IgD-negative memory B cell (primary cell): ENCODE measurements at regions not wholly inside any gene's neighbourhood (a gene's known extent, or its start where the extent isn't known, plus 50 kb on each side); places are given as distances from the start of the nearest gene placed in this dataset.
"Not testable (repeated sequence)": the region's sequence is repeated elsewhere in the genome, so short reads cannot be mapped to it uniquely, and the experiment has no call there.

ENCODE experiments used
- H3K27ac Mint-ChIP-seq, 3 donors: one replicate each; pipeline ENCODE4 v1.8.0; 2020 to 2022; ENCODE audit warnings: mild to moderate bottlenecking in 3 of 3, mixed read lengths in 3 of 3, moderate library complexity in 1 of 3
- H3K27me3 Mint-ChIP-seq: one replicate; pipeline ENCODE4 v1.8.0; 2021; ENCODE audit warnings: mixed read lengths
- H3K36me3 Mint-ChIP-seq: one replicate; pipeline ENCODE4 v1.8.0; 2020; ENCODE audit warnings: mild to moderate bottlenecking, mixed read lengths
- H3K4me1 Mint-ChIP-seq, 3 donors: one replicate each; pipeline ENCODE4 v1.8.0; 2020 to 2022; ENCODE audit warnings: mixed read lengths in 3 of 3, mild to moderate bottlenecking in 1 of 3
- H3K4me3 Mint-ChIP-seq, 4 donors: one replicate each; pipeline ENCODE4 v1.8.0; 2020 to 2022; ENCODE audit warnings: mild to moderate bottlenecking in 4 of 4, mixed read lengths in 4 of 4, moderate library complexity in 3 of 4
- H3K9me3 Mint-ChIP-seq, 3 donors: one replicate each; pipeline ENCODE4 v1.8.0; 2020 to 2021; ENCODE audit warnings: mixed read lengths in 3 of 3, mild to moderate bottlenecking in 1 of 3

DNA sequence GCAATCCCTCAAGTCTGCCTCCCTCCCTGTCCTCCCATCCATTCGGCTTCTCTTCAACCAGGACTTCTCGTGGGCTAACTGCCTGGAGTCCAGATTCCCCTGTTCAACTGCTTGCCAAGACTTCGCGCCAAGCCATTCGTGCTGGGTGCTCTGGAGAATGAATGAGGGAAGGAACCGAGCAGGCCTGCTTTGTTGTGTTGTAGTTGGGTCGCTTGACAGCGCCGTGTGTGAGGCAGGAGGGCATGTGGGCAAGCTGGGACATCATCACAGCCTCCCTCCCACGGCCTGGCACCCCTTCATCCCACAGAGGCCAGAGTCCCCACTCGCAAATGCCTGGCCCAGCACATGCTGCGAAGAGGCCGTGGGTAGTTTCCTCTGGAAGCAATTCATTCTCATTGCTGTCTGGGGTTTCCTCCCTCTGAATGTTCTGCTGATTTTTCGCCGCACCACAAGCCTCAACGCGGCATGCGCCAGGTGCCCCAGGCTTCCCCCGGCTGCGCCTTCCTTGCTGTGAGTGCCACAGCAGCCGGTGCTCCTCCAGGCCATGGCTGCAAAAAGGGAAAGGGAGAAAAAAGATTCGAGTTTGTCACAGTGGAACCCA lies 336.0 kb downstream of the QKI start:
- Mint-ChIP-seq H3K4me3 (peak overlapping the region in 3 of 4 donors; percentile 42 to 86 (median 77)), H3K27me3 (peaks cover 43% of the 10 kb centered on the region), H3K36me3 (no peaks in the 10 kb centered on the region), H3K27ac (peak overlapping the region in 1 of 3 donors; percentile 63), H3K9me3 (peaks cover 3 to 7% (median 5%) of the 10 kb centered on the region in 3 donors), H3K4me1 (peaks cover 8 to 23% (median 16%) of the 10 kb centered on the region in 3 donors)

DNA sequence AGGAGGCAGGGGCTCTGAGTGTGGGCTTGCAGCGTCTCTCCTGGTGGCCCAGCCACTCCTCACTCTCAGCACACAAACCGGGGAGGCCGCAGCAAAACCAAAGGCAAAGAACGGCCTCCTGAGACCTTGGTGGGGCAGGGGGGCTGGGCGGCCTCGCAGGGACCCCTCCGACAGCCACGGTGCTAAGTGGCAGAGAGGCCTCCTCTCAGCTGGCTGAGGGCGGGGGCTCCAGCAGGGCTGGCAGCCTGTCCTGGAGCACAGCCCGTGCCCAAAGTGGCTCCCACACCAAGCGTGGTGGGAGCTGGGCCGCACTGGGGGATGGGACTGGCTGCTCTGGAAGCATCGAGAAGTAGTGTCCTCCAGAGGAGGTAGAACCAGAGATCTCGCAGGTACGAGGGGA lies 334.4 kb downstream of the QKI start:
- Mint-ChIP-seq H3K27me3 (peaks cover 41% of the 10 kb centered on the region), H3K4me3 (no peak overlapping the region), H3K4me1 (peaks cover 0 to 16% (median 10%) of the 10 kb centered on the region in 3 donors), H3K27ac (no peak overlapping the region), H3K36me3 (no peaks in the 10 kb centered on the region), H3K9me3 (peaks cover 3 to 7% (median 5%) of the 10 kb centered on the region in 3 donors)

DNA sequence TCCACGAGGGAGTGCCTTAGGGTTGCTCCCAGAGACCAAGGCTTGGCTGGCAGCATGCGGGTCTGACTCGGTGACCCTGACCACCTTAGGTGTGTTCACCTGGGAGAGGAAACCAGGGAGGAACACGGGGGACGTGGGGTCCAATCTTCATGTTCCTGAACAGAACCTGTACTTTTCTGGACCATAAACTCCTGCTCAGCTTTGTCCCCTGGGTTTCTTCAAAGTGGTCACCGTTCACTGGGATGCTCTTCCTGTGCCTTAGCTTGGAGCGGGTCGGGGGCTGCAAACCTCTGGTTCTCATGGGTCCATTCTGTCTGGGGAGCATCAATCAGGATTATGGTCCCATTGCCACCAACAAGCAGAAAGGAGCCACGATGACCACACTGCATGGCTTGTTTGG lies 333.5 kb downstream of the QKI start:
- Mint-ChIP-seq H3K27me3 (peaks cover 41% of the 10 kb centered on the region), H3K4me1 (peaks cover 0 to 16% (median 10%) of the 10 kb centered on the region in 3 donors), H3K9me3 (peaks cover 3 to 7% (median 5%) of the 10 kb centered on the region in 3 donors), H3K36me3 (no peaks in the 10 kb centered on the region), H3K27ac (no peak overlapping the region), H3K4me3 (no peak overlapping the region)

DNA sequence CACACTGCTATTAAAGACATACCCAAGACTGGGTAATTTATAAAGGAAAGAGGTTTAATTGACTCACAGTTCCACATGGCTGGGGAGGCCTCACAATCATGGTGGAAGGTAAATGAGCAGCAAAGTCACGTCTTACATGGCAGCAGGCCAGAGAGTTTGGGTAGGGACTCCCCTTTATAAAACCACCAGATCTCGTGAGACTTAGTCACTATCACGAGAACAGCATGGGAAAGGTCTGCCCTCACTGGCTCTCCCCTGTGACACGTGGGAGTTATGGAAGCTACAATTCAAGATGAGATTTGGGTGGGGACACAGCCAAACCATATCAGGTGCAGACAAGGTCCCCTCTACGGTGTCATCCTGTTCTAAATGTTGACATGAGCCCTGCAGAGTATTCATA lies 332.5 kb downstream of the QKI start:
- H3K9me3 Mint-ChIP-seq, H3K27ac Mint-ChIP-seq, H3K36me3 Mint-ChIP-seq, H3K4me3 Mint-ChIP-seq: not testable (repeated sequence)
- Mint-ChIP-seq H3K27me3 (peaks cover 34% of the 10 kb centered on the region), H3K4me1 (peaks cover 0 to 13% (median 5%) of the 10 kb centered on the region in 3 donors)

DNA sequence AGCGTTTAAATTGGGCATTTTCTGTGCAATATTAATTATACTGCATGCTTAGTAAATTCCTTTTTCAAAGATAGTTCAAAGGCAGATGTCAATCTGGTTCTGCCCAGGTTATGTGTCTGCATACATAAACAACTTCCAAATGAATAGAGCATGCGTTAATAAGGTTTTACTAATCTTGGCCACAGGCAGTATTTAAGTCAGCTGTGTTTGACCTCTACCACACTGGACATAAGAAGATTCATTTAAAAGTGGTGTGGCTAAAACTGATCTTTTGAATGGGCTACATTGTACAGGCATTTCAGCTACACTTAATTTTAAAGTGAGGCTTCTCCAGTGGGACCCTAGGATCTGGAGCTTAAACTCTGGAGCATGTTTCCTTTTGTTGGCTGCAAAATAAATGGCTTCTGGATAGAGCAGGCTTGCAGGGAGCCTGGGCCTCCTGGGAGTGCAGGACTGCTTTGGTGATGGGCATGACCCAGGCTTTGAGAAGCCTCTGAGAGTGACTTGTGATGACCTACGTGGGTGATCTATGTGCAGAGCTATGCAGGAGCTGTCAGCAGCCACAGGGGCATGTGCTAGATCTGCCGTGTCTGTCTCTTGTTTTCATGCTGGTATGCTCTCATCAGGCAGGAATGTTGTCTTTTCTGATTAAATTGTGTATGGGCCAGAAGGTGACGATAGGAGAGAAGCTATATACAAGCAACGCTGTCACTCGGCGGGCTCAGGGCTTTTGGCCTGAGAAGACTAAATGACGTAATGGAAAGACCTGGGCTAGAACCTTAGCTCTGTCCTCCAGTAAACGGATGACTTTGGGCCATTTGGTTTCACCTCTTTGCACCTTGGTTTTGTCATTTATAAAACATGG lies 331.2 kb downstream of the QKI start:
- no peak overlapping the region for H3K4me3 Mint-ChIP-seq
- H3K36me3 Mint-ChIP-seq: no peaks in the 10 kb centered on the region
- H3K4me1 Mint-ChIP-seq: peaks cover 0 to 9% (median 2%) of the 10 kb centered on the region in 3 donors
- H3K9me3 Mint-ChIP-seq: peaks cover 2 to 7% (median 3%) of the 10 kb centered on the region in 3 donors
- no peak overlapping the region for H3K27ac Mint-ChIP-seq
- H3K27me3 Mint-ChIP-seq: peaks cover 26% of the 10 kb centered on the region

DNA sequence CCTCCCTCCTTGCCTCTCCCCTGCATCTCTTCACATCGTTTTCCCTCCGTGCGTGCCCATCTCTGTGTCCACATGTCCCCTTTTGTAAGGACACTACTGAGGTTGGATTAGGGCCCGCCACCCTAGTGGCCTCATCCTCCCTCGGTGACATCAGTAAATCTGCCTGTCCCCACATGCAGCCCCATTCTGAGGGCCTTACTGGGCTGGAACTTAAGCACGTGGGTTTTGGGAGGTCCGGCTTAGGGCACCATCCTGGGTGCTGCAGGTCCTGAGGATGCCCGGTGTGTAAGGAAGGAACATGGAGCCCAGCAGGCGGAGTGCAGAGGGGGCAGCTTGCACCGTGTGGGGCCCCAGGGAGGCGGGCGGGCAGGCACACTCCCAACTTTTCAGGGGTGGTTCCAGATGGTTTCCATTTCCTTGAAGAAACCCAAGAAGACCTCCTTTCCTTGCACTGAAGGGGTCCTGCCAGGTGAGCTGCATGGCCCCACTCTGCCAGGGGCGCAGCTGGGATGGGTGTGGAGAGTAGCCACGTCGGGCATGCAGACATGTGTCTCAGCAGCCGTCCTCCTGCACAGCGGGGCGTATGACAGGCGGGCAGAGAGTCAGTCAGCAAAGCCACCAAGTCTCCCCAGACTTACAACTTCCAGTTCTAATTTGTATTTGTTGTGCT lies 329.9 kb downstream of the QKI start:
- H3K27me3 Mint-ChIP-seq: peaks cover 18% of the 10 kb centered on the region
- H3K36me3 Mint-ChIP-seq: no peaks in the 10 kb centered on the region
- H3K27ac Mint-ChIP-seq: no peak overlapping the region
- peaks cover 2 to 7% (median 3%) of the 10 kb centered on the region in 3 donors for H3K9me3 Mint-ChIP-seq
- no peaks in the 10 kb centered on the region for H3K4me1 Mint-ChIP-seq
- no peak overlapping the region for H3K4me3 Mint-ChIP-seq

DNA sequence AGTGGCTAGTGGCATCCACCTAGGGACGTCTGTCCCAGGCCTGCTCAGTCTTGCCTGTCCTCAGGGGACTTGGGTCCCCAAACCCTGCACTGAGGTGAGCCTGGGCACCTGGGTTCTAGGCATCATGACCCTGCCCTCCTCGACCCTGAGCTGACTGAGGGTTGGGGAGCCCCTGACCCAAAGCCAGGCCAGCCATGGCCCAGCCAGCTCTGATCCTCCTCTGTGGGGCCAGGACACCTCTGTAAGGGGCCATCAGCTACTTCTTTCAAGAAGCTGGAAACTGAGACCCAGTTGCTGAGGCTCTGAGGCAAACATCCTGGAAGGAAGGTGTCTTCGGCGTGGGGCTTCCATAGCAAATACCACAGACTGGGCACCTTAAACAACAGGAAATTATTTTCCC lies 329.3 kb downstream of the QKI start:
- Mint-ChIP-seq H3K27ac (no peak overlapping the region), H3K4me1 (no peaks in the 10 kb centered on the region), H3K27me3 (peaks cover 18% of the 10 kb centered on the region), H3K36me3 (no peaks in the 10 kb centered on the region), H3K4me3 (no peak overlapping the region), H3K9me3 (peaks cover 2 to 7% (median 3%) of the 10 kb centered on the region in 3 donors)

DNA sequence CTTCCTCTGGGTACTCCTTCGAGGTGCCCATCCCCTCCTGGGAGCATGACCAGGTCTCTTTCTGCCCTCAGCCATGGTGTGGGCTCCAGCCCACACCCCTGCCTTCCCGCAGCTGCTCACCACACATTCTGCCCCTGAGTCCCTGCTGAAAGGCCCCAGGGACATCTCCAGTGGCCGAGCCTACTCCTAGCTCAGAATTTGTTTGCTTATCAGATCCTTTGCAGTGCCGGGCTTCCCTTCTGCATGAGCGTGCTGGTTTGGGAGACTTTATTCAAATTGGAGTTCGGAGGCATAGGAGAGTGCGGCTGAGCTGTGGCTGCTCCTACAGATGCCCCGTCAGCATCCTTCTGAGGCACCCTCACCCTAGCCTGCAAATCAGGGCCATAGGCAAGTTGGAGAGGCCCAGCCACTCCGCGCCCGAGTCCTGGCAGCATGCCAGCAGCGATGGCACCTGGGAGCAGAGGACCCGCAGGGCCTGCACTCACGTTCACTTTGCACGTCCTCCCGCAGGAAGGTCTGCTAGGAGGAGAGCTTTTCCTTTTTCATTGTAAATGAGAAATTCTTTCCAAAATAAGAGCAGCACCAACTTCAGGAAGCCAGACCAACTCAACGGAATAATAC lies 327.3 kb downstream of the QKI start:
- H3K4me1 Mint-ChIP-seq: no peaks in the 10 kb centered on the region
- H3K36me3 Mint-ChIP-seq: no peaks in the 10 kb centered on the region
- H3K27me3 Mint-ChIP-seq: peaks cover 15% of the 10 kb centered on the region

DNA sequence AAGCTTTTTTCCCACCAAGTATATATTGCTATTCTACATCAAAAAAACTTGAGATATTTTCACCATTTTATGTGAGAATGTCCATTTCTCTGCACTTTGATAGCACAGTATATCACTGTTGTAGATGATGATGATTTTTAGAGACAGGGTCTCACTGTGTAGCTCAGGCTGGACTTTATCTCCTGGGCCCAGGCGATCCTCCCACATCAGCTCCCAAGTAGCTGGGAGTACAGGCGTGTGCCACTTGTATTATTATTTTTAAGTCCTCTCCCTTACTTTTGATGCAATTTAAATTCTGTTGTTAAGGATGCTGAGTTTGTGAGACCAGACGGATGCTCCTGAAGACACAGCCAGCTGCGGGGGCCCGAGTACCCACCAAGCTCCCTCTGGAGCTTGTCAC lies 326.8 kb downstream of the QKI start:
- Mint-ChIP-seq H3K27ac (no peak overlapping the region), H3K27me3 (peaks cover 12% of the 10 kb centered on the region), H3K36me3 (no peaks in the 10 kb centered on the region), H3K9me3 (no peaks in the 10 kb centered on the region), H3K4me3 (no peak overlapping the region), H3K4me1 (no peaks in the 10 kb centered on the region)

More for the DNA sequence above, 327.3 kb downstream of the QKI start:
- Mint-ChIP-seq H3K4me3 (no peak overlapping the region), H3K9me3 (peaks cover 0 to 2% (median 2%) of the 10 kb centered on the region in 3 donors), H3K27ac (no peak overlapping the region)

DNA sequence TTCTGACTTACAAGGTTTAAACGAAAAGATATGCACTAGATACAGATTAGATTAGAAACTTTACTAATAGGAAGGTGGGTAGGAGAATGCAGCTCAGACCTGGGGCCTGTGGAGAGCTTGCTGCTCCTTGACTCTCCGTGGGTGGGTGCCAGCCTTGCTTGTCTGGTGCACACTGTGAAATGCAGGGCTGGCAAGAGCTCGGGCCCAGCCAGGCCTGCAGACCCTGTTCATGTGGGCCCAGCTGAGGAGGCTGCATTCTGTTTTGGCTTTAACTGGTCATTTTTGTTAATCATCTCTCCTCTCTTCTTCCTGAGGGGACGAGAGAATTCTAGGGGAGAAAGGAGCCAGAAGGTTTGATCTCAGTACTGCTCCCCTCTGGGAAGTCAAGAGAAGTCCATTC lies 325.4 kb downstream of the QKI start:
- Mint-ChIP-seq H3K4me3 (no peak overlapping the region), H3K9me3 (no peaks in the 10 kb centered on the region), H3K27ac (no peak overlapping the region), H3K36me3 (no peaks in the 10 kb centered on the region), H3K27me3 (peaks cover 6% of the 10 kb centered on the region), H3K4me1 (peaks cover 0 to 2% (median 0%) of the 10 kb centered on the region in 3 donors)

DNA sequence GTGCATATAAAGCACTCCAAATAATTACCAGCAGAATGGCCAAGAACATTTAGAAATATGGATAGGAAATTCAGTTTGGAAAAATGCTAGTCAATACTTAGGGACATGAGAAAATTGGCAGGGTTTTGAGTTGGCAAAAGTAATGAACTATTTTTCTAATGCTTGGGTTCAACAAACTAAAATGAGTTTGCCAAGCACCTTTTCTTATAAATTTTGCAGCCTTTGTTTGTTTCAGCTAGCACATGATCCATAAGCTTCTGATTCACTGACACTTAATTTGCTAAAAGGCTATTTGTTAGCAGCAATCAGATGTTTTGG lies 324.8 kb downstream of the QKI start:
- H3K9me3 Mint-ChIP-seq: no peaks in the 10 kb centered on the region
- H3K27me3 Mint-ChIP-seq: peaks cover 6% of the 10 kb centered on the region
- H3K4me3 Mint-ChIP-seq: no peak overlapping the region
- H3K27ac Mint-ChIP-seq: no peak overlapping the region
- peaks cover 2 to 6% (median 5%) of the 10 kb centered on the region in 3 donors for H3K4me1 Mint-ChIP-seq
- H3K36me3 Mint-ChIP-seq: no peaks in the 10 kb centered on the region

DNA sequence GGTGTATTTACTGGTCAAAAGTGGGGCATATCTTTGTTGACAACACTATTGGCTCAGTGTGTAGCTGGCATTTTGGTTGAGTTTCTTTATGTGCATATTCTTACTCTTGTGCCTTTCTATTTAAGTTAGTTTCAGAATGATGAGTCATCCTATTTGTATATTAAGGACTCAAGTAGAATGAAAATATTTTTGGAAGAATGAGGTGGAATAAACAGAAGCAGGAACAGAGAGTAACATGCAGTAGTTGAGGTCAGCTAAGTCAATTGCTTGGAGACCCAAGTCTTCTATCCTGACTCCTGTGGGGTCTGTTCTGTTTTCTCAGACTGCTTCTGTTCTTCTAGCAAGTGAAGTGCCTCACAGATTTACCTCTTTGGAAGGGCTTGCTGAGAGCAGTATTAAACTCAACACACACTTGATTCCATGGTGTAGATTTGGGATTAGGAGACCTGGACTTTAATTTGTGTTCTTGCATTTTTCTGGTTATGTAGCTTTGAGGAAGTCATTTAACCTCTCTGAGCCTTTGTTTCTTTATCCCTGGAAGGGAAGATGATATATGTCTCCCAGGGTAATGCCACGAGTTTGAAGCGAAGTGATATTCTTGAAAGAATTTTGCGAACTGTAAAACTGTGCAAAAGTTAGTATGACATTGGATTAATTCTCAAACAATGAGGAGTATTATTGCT lies 324.3 kb downstream of the QKI start:
- peaks cover 5% of the 10 kb centered on the region for H3K27me3 Mint-ChIP-seq
- H3K4me1 Mint-ChIP-seq: peaks cover 2 to 6% (median 5%) of the 10 kb centered on the region in 3 donors
- no peak overlapping the region for H3K4me3 Mint-ChIP-seq
- H3K27ac Mint-ChIP-seq: no peak overlapping the region
- no peaks in the 10 kb centered on the region for H3K36me3 Mint-ChIP-seq
- H3K9me3 Mint-ChIP-seq: no peaks in the 10 kb centered on the region

DNA sequence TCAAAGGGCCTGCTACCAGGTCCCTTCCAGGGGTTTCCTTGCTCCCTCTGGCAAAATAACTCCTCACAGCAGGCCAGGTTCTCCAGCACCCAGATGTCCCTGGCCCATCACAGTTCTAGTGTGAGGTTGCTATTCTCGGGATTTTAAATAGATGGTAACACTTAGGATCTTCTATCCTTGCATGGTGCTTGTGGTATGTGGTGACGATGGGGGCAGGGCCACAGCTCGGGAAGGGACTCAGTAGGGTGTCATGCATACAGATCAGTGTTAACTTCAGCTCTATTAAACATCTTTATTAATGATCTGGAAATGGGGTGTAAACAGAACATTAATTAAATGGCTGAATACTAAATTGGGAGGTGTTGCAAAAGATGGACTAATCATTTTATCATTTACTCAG lies 323.8 kb downstream of the QKI start:
- Mint-ChIP-seq H3K9me3 (no peaks in the 10 kb centered on the region), H3K27me3 (peaks cover 7% of the 10 kb centered on the region), H3K4me3 (no peak overlapping the region), H3K4me1 (peaks cover 2 to 8% (median 5%) of the 10 kb centered on the region in 3 donors), H3K27ac (peak overlapping the region in 1 of 3 donors; percentile 26), H3K36me3 (no peaks in the 10 kb centered on the region)

DNA sequence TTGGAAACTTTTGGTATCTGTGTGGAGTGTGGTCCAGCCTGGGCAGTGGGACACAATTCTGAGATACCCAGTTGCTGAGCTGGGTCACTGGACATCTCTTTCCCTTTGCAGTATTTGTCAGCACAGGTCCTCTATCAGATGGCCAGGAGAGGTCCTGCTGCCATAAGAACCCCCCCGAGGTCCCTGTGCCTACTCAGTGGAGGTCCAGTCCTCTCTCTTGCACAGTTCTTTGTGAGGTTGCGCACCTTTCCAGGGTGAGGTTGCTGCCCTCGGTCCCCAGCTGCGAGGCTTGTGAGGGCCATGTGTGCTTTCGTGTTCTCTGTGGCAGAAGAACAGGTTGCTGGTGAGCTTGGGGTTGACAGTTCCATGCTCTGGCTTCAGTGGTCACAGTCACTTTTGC lies 320.6 kb downstream of the QKI start:
- H3K9me3 Mint-ChIP-seq: no peaks in the 10 kb centered on the region
- peaks cover 7% of the 10 kb centered on the region for H3K27me3 Mint-ChIP-seq
- H3K27ac Mint-ChIP-seq: peak overlapping the region in 1 of 3 donors; percentile 18
- no peak overlapping the region for H3K4me3 Mint-ChIP-seq
- H3K4me1 Mint-ChIP-seq: peaks cover 4 to 12% (median 8%) of the 10 kb centered on the region in 3 donors
- H3K36me3 Mint-ChIP-seq: no peaks in the 10 kb centered on the region
